ENCODE measurements at regions not wholly inside any gene's neighbourhood (a gene's known extent, or its start where the extent isn't known, plus 50 kb on each side); places are given as distances from the start of the nearest gene placed in this dataset.

DNA sequence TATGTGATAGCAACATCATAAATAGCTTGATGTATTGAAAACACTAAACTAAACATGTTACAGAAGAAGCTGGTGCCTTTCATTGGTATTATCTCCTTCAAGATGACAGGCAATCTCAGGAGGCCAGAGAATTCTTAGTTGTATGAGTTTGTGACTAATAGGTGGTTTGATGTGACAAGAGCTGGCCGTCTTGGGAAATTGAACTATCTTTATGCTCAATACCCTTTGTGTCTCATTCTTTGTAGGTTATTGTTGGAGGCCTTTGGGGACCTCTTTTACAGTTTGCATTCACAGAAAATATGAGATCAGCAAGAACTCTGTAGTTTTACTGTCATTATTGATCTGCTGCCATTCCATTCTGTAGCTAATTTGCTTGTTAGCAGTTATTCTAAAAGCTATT is 659.2 kb upstream of the PITX2 start:
- TF ChIP-seq EZH2 (IDR thresholded peaks at IDR 0.05) = no peak
- no peak for TF ChIP-seq POLR2AphosphoS5 (IDR thresholded peaks at IDR 0.05; ENCODE audit: borderline replicate concordance, low read depth, low read length)

Data from SK-N-MC (cell line).